ENCODE measurements at regions not wholly inside any gene's neighbourhood (a gene's known extent, or its start where the extent isn't known, plus 50 kb on each side); places are given as distances from the start of the nearest gene placed in this dataset.

- H3K9me2 ChIP-seq (ENCODE audit: insufficient read depth, low read length), result no peaks in the 10 kb centered on the region
- TF ChIP-seq, protein P1, sequence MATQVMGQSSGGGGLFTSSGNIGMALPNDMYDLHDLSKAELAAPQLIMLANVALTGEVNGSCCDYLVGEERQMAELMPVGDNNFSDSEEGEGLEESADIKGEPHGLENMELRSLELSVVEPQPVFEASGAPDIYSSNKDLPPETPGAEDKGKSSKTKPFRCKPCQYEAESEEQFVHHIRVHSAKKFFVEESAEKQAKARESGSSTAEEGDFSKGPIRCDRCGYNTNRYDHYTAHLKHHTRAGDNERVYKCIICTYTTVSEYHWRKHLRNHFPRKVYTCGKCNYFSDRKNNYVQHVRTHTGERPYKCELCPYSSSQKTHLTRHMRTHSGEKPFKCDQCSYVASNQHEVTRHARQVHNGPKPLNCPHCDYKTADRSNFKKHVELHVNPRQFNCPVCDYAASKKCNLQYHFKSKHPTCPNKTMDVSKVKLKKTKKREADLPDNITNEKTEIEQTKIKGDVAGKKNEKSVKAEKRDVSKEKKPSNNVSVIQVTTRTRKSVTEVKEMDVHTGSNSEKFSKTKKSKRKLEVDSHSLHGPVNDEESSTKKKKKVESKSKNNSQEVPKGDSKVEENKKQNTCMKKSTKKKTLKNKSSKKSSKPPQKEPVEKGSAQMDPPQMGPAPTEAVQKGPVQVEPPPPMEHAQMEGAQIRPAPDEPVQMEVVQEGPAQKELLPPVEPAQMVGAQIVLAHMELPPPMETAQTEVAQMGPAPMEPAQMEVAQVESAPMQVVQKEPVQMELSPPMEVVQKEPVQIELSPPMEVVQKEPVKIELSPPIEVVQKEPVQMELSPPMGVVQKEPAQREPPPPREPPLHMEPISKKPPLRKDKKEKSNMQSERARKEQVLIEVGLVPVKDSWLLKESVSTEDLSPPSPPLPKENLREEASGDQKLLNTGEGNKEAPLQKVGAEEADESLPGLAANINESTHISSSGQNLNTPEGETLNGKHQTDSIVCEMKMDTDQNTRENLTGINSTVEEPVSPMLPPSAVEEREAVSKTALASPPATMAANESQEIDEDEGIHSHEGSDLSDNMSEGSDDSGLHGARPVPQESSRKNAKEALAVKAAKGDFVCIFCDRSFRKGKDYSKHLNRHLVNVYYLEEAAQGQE (IDR thresholded peaks at IDR 0.05; ENCODE audit: borderline replicate concordance), result no peak
- TF ChIP-seq EZH2 (IDR thresholded peaks at IDR 0.05; ENCODE audit: borderline replicate concordance, insufficient read depth, low read length, poor library complexity, severe bottlenecking) (no peak), MXI1 (conservative IDR thresholded peaks at IDR 0.05; ENCODE audit: poor library complexity, severe bottlenecking) (no peak), POLR2AphosphoS5 (IDR thresholded peaks at IDR 0.05) (no peak)
- TF ChIP-seq, protein P2, sequence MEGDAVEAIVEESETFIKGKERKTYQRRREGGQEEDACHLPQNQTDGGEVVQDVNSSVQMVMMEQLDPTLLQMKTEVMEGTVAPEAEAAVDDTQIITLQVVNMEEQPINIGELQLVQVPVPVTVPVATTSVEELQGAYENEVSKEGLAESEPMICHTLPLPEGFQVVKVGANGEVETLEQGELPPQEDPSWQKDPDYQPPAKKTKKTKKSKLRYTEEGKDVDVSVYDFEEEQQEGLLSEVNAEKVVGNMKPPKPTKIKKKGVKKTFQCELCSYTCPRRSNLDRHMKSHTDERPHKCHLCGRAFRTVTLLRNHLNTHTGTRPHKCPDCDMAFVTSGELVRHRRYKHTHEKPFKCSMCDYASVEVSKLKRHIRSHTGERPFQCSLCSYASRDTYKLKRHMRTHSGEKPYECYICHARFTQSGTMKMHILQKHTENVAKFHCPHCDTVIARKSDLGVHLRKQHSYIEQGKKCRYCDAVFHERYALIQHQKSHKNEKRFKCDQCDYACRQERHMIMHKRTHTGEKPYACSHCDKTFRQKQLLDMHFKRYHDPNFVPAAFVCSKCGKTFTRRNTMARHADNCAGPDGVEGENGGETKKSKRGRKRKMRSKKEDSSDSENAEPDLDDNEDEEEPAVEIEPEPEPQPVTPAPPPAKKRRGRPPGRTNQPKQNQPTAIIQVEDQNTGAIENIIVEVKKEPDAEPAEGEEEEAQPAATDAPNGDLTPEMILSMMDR (IDR thresholded peaks at IDR 0.05; ENCODE audit: poor library complexity, severe bottlenecking), result no peak
- H3K4me3 ChIP-seq (ENCODE audit: low read length), result no peak overlapping the region
- no peak overlapping the region for H3K27ac ChIP-seq (ENCODE audit: low read length)
- peaks cover 3% of the 10 kb centered on the region for H3K9me3 ChIP-seq (ENCODE audit: low read length)
- H3K27me3 ChIP-seq (ENCODE audit: insufficient read depth, low read depth, low read length), result no peaks in the 10 kb centered on the region
- no peaks in the 10 kb centered on the region for H3K79me2 ChIP-seq (replicated peaks; ENCODE audit: insufficient read depth, low read length)
- no peak overlapping the region for H2AFZ ChIP-seq (ENCODE audit: low read depth, low read length)
- no peak overlapping the region for H3K4me2 ChIP-seq (ENCODE audit: low read length)
- H3K36me3 ChIP-seq (ENCODE audit: insufficient read depth, low read length), result no peaks in the 10 kb centered on the region
- no peak overlapping the region for H3K9ac ChIP-seq (ENCODE audit: low read length)
- no peaks in the 10 kb centered on the region for H4K20me1 ChIP-seq (ENCODE audit: insufficient read depth)
- H3F3A ChIP-seq (ENCODE audit: insufficient read depth, low read length, poor library complexity, severe bottlenecking), result no peaks in the 10 kb centered on the region
Measured at GRCh38 chr2:118731413-118731812, 116.0 kb downstream of the EN1 start.

GRCh38 chr2:118730405-118730804, 117.0 kb downstream of the EN1 start:
- Histone ChIP-seq H3K4me2 (ENCODE audit: low read length) (no peak overlapping the region), H3K9ac (ENCODE audit: low read length) (no peak overlapping the region), H3K9me3 (ENCODE audit: low read length) (peaks cover 3% of the 10 kb centered on the region), H3K27me3 (ENCODE audit: insufficient read depth, low read depth, low read length) (no peaks in the 10 kb centered on the region), H3K27ac (ENCODE audit: low read length) (no peak overlapping the region), H4K20me1 (ENCODE audit: insufficient read depth) (no peaks in the 10 kb centered on the region), H3K4me3 (ENCODE audit: low read length) (no peak overlapping the region), H3K79me2 (replicated peaks; ENCODE audit: insufficient read depth, low read length) (no peaks in the 10 kb centered on the region), H3K36me3 (ENCODE audit: insufficient read depth, low read length) (no peaks in the 10 kb centered on the region), H3F3A (ENCODE audit: insufficient read depth, low read length, poor library complexity, severe bottlenecking) (no peaks in the 10 kb centered on the region), H2AFZ (ENCODE audit: low read depth, low read length) (no peak overlapping the region), H3K9me2 (ENCODE audit: insufficient read depth, low read length) (no peaks in the 10 kb centered on the region)
- no peak for TF ChIP-seq SMC3 (conservative IDR thresholded peaks at IDR 0.05; ENCODE audit: poor library complexity)
- TF ChIP-seq, protein P1 (IDR thresholded peaks at IDR 0.05; ENCODE audit: borderline replicate concordance), result no peak
- TF ChIP-seq MXI1 (conservative IDR thresholded peaks at IDR 0.05; ENCODE audit: poor library complexity, severe bottlenecking), result no peak
- TF ChIP-seq EZH2 (IDR thresholded peaks at IDR 0.05; ENCODE audit: borderline replicate concordance, insufficient read depth, low read length, poor library complexity, severe bottlenecking), result no peak
- TF ChIP-seq POLR2AphosphoS5 (IDR thresholded peaks at IDR 0.05), result no peak
- no peak for TF ChIP-seq EP300 (conservative IDR thresholded peaks at IDR 0.05; ENCODE audit: poor library complexity, severe bottlenecking)
- TF ChIP-seq RAD21 (conservative IDR thresholded peaks at IDR 0.05), result no peak
